ENCODE measurements at regions not wholly inside any gene's neighbourhood (a gene's known extent, or its start where the extent isn't known, plus 50 kb on each side); places are given as distances from the start of the nearest gene placed in this dataset.

DNA sequence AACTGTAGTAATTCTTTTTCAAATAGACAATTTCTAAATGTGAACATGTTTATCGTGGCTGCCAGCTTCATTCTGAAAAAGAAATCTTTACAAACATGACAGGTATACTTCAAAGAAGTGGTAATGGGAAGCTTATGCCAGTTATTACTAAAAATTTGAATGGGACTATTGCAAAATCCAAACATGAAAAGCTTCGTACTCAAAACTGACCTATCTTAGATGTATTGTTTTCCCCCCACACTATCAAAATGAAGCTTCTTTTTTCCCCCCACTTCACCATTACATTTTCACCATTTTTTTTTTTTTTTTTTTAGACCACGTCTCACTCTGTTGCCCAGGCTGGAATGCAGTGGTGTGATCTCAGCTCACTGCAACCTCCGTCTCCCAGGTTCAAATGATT is 50.4 kb upstream of the SERTAD2 start:
- DNase-seq (ENCODE audit: low read depth): no peak
- no peak overlapping the region for H3K4me3 ChIP-seq (replicated peaks; ENCODE audit: low read depth, low read length)
- no peak for TF ChIP-seq CTCF (IDR thresholded peaks at IDR 0.05; ENCODE audit: low read length, missing control alignments)

DNA sequence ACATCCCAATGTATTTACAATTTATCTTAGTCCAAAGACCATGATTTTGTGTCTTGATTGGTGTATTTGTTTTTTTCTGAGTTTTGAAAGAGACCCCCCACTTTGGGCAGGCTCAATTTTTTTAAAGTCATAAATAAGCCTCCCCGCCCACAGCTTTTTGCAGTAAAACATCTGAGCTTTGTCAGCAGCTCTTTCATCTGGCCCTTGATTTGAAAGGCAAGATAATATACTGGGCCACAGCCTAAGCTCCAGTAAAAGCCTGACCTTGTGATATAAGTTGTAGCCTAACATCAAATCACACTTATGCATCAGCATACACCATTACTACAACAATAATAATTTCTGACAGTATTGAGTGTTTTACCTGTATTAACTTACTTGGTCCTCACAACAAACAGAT is 51.3 kb upstream of the SERTAD2 start:
- H3K4me3 ChIP-seq (replicated peaks; ENCODE audit: low read depth, low read length): no peak overlapping the region
- no peak for DNase-seq (ENCODE audit: low read depth)
- no peak for TF ChIP-seq CTCF (IDR thresholded peaks at IDR 0.05; ENCODE audit: low read length, missing control alignments)

- no peak overlapping the region for H3K4me3 ChIP-seq (replicated peaks; ENCODE audit: low read depth, low read length)
- no peak for TF ChIP-seq CTCF (IDR thresholded peaks at IDR 0.05; ENCODE audit: low read length, missing control alignments)
- DNase-seq (ENCODE audit: low read depth): no peak
Observed at GRCh38 chr2:64707276-64707675, 53.6 kb upstream of the SERTAD2 start.

DNA sequence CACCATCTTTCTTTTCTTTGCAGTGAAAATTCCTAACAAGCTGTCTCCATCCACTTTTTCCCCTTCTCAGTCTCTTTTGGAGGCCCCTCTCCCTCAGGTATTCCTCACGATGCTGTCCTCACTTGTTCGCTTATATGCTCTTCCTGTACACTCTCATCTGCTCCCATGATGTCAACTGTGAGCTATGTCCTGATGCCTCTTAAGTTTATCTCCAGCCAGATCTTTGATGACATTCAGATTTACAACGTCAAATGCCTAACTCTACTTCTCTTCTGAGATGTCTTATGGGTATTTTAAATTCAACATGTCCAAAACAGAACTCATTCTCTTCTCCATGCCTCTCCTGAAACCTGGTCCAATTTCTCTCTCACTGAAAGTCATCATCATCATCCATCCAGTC is 55.1 kb upstream of the SERTAD2 start:
- H3K4me3 ChIP-seq (replicated peaks; ENCODE audit: low read depth, low read length): no peak overlapping the region
- no peak for TF ChIP-seq CTCF (IDR thresholded peaks at IDR 0.05; ENCODE audit: low read length, missing control alignments)
- DNase-seq (ENCODE audit: low read depth): no peak

GRCh38 chr2:64711252-64711800 is 57.6 kb upstream of the SERTAD2 start:
- no peak overlapping the region for H3K4me3 ChIP-seq (replicated peaks; ENCODE audit: low read depth, low read length)
- peak; percentile 58 for DNase-seq (ENCODE audit: low read depth)
- TF ChIP-seq CTCF (IDR thresholded peaks at IDR 0.05; ENCODE audit: low read length, missing control alignments): no peak

- no peak for DNase-seq (ENCODE audit: low read depth)
- no peak for TF ChIP-seq CTCF (IDR thresholded peaks at IDR 0.05; ENCODE audit: low read length, missing control alignments)
- no peak overlapping the region for H3K4me3 ChIP-seq (replicated peaks; ENCODE audit: low read depth, low read length)
Observed at GRCh38 chr2:64713686-64714085, 60.0 kb upstream of the SERTAD2 start.

- no peak for TF ChIP-seq CTCF (IDR thresholded peaks at IDR 0.05; ENCODE audit: low read length, missing control alignments)
- no peak for DNase-seq (ENCODE audit: low read depth)
- no peak overlapping the region for H3K4me3 ChIP-seq (replicated peaks; ENCODE audit: low read depth, low read length)
Observed at GRCh38 chr2:64716569-64716968, 62.9 kb upstream of the SERTAD2 start.

Measured in fibroblast of pulmonary artery (primary cell).